ENCODE measurements at regions not wholly inside any gene's neighbourhood (a gene's known extent, or its start where the extent isn't known, plus 50 kb on each side); places are given as distances from the start of the nearest gene placed in this dataset.
A peak's percentile ranks its signal among the peaks of the same experiment; 100 is the strongest.

DNA sequence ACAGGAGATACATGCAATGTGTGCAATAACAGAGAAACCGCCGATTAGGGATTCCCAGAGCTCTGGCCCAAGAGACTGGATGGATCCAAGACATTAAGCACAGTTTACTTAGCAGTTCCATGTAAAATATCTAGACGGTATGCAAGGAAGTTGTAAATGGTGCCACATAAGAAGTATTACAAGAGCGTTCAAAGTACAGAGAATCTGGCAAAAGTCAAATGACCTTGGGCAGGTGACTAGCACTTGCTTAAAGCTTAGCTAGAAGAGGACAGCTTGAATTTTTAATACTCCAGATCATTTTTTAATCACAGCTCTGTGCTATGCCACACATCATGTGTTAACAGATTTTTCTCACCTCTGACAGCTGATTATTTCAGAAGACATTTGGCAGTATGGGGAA is 72.3 kb upstream of the TNPO1 start (continued):
- TF ChIP-seq, protein P1, sequence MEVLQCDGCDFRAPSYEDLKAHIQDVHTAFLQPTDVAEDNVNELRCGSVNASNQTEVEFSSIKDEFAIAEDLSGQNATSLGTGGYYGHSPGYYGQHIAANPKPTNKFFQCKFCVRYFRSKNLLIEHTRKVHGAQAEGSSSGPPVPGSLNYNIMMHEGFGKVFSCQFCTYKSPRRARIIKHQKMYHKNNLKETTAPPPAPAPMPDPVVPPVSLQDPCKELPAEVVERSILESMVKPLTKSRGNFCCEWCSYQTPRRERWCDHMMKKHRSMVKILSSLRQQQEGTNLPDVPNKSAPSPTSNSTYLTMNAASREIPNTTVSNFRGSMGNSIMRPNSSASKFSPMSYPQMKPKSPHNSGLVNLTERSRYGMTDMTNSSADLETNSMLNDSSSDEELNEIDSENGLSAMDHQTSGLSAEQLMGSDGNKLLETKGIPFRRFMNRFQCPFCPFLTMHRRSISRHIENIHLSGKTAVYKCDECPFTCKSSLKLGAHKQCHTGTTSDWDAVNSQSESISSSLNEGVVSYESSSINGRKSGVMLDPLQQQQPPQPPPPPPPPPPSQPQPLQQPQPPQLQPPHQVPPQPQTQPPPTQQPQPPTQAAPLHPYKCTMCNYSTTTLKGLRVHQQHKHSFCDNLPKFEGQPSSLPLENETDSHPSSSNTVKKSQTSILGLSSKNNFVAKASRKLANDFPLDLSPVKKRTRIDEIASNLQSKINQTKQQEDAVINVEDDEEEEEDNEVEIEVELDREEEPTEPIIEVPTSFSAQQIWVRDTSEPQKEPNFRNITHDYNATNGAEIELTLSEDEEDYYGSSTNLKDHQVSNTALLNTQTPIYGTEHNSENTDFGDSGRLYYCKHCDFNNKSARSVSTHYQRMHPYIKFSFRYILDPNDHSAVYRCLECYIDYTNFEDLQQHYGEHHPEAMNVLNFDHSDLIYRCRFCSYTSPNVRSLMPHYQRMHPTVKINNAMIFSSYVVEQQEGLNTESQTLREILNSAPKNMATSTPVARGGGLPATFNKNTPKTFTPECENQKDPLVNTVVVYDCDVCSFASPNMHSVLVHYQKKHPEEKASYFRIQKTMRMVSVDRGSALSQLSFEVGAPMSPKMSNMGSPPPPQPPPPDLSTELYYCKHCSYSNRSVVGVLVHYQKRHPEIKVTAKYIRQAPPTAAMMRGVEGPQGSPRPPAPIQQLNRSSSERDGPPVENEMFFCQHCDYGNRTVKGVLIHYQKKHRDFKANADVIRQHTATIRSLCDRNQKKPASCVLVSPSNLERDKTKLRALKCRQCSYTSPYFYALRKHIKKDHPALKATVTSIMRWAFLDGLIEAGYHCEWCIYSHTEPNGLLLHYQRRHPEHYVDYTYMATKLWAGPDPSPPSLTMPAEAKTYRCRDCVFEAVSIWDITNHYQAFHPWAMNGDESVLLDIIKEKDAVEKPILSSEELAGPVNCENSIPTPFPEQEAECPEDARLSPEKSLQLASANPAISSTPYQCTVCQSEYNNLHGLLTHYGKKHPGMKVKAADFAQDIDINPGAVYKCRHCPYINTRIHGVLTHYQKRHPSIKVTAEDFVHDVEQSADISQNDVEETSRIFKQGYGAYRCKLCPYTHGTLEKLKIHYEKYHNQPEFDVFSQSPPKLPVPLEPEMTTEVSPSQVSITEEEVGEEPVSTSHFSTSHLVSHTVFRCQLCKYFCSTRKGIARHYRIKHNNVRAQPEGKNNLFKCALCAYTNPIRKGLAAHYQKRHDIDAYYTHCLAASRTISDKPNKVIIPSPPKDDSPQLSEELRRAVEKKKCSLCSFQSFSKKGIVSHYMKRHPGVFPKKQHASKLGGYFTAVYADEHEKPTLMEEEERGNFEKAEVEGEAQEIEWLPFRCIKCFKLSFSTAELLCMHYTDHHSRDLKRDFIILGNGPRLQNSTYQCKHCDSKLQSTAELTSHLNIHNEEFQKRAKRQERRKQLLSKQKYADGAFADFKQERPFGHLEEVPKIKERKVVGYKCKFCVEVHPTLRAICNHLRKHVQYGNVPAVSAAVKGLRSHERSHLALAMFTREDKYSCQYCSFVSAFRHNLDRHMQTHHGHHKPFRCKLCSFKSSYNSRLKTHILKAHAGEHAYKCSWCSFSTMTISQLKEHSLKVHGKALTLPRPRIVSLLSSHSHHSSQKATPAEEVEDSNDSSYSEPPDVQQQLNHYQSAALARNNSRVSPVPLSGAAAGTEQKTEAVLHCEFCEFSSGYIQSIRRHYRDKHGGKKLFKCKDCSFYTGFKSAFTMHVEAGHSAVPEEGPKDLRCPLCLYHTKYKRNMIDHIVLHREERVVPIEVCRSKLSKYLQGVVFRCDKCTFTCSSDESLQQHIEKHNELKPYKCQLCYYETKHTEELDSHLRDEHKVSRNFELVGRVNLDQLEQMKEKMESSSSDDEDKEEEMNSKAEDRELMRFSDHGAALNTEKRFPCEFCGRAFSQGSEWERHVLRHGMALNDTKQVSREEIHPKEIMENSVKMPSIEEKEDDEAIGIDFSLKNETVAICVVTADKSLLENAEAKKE (CRISPR knock-in tag; IDR thresholded peaks at IDR 0.05) = no peak

DNA sequence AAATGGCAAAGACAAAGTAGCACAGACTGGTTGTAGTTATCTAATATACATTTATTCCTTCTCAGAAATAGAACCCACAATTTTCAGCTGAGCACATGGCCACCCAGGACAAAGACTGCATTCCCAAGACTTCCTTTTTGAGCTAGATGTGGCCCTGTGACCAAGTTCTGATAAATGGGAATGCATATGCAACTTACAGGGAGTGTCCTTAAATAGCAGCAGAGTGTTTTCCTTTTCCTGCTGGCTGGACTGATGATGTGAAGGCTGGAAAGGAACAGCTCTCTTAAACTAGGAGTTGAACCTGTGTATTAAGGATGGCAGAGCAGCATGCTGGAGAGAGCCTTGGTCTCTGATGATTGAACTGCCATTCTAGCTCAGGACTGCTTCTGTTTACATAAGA is 74.7 kb upstream of the TNPO1 start:
- H3K79me2 ChIP-seq (replicated peaks; ENCODE audit: insufficient read depth) = no peaks in the 10 kb centered on the region
- no peak overlapping the region for H3K4me3 Mint-ChIP-seq
- no peaks in the 10 kb centered on the region for H3K36me3 ChIP-seq (ENCODE audit: insufficient read depth)
- H3K4me1 ChIP-seq (ENCODE audit: insufficient read depth) = peaks cover 3% of the 10 kb centered on the region; the same call in 1 of the 2 replicates
- H4K20me1 ChIP-seq (replicated peaks; ENCODE audit: insufficient read depth) = no peaks in the 10 kb centered on the region
- no peaks in the 10 kb centered on the region for H3K36me3 Mint-ChIP-seq (ENCODE audit: low read depth)
- no peak overlapping the region for H3K4me2 ChIP-seq
- H3K27ac Mint-ChIP-seq = no peak overlapping the region
- H3K9me2 ChIP-seq (ENCODE audit: insufficient read depth) = no peaks in the 10 kb centered on the region
- no peak overlapping the region for H3K4me3 ChIP-seq
- no peak for DNase-seq (ENCODE audit: low spot score)
- H3K9me3 Mint-ChIP-seq = no peaks in the 10 kb centered on the region
- no peak for ATAC-seq
- H3K27me3 Mint-ChIP-seq (ENCODE audit: insufficient read depth, low read depth, poor library complexity) = peaks cover 2% of the 10 kb centered on the region
- H3F3A ChIP-seq (replicated peaks; ENCODE audit: low read depth) = no peaks in the 10 kb centered on the region
- peak overlapping the region; percentile 70; the same call in 1 of the 2 replicates for H2AFZ ChIP-seq
- H3K4me1 Mint-ChIP-seq = no peaks in the 10 kb centered on the region
- H3K27ac ChIP-seq (ENCODE audit: low read depth) = no peak overlapping the region
- H3K27me3 ChIP-seq (ENCODE audit: insufficient read depth) = no peaks in the 10 kb centered on the region
- TF ChIP-seq POLR2AphosphoS5 (IDR thresholded peaks at IDR 0.05; ENCODE audit: low read depth) = no peak
- TF ChIP-seq EZH2phosphoT487 (IDR thresholded peaks at IDR 0.05; ENCODE audit: unreplicated experiment) = no peak
- no peak for TF ChIP-seq JUNB (IDR thresholded peaks at IDR 0.05; ENCODE audit: unreplicated experiment)
- no peak for TF ChIP-seq ZNF114 (CRISPR knock-in tag; IDR thresholded peaks at IDR 0.05)
- no peak for TF ChIP-seq EZH2 (IDR thresholded peaks at IDR 0.05; ENCODE audit: low read depth, unreplicated experiment)
- TF ChIP-seq, protein P2, sequence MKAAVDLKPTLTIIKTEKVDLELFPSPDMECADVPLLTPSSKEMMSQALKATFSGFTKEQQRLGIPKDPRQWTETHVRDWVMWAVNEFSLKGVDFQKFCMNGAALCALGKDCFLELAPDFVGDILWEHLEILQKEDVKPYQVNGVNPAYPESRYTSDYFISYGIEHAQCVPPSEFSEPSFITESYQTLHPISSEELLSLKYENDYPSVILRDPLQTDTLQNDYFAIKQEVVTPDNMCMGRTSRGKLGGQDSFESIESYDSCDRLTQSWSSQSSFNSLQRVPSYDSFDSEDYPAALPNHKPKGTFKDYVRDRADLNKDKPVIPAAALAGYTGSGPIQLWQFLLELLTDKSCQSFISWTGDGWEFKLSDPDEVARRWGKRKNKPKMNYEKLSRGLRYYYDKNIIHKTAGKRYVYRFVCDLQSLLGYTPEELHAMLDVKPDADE (IDR thresholded peaks at IDR 0.05) = no peak
- no peak for TF ChIP-seq ZNF331 (CRISPR knock-in tag; IDR thresholded peaks at IDR 0.05; ENCODE audit: low read depth)
- no peak for TF ChIP-seq CREB1 (CRISPR knock-in tag; IDR thresholded peaks at IDR 0.05; ENCODE audit: low read depth)
- no peak for TF ChIP-seq STAT1 (IDR thresholded peaks at IDR 0.05; ENCODE audit: unreplicated experiment)
- TF ChIP-seq, protein P3, sequence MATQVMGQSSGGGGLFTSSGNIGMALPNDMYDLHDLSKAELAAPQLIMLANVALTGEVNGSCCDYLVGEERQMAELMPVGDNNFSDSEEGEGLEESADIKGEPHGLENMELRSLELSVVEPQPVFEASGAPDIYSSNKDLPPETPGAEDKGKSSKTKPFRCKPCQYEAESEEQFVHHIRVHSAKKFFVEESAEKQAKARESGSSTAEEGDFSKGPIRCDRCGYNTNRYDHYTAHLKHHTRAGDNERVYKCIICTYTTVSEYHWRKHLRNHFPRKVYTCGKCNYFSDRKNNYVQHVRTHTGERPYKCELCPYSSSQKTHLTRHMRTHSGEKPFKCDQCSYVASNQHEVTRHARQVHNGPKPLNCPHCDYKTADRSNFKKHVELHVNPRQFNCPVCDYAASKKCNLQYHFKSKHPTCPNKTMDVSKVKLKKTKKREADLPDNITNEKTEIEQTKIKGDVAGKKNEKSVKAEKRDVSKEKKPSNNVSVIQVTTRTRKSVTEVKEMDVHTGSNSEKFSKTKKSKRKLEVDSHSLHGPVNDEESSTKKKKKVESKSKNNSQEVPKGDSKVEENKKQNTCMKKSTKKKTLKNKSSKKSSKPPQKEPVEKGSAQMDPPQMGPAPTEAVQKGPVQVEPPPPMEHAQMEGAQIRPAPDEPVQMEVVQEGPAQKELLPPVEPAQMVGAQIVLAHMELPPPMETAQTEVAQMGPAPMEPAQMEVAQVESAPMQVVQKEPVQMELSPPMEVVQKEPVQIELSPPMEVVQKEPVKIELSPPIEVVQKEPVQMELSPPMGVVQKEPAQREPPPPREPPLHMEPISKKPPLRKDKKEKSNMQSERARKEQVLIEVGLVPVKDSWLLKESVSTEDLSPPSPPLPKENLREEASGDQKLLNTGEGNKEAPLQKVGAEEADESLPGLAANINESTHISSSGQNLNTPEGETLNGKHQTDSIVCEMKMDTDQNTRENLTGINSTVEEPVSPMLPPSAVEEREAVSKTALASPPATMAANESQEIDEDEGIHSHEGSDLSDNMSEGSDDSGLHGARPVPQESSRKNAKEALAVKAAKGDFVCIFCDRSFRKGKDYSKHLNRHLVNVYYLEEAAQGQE (IDR thresholded peaks at IDR 0.05; ENCODE audit: unreplicated experiment) = no peak
